HepG2 (cell line): ENCODE measurements at regions not wholly inside any gene's neighbourhood (a gene's known extent, or its start where the extent isn't known, plus 50 kb on each side); places are given as distances from the start of the nearest gene placed in this dataset.

Experiments used
- ATAC-seq: fragments of 200-7000 bp; cut with Tn5 transposase; 3 replicates; pipeline ENCODE4 v1.9.1; 2020; ENCODE audit warnings: mild to moderate bottlenecking, moderate library complexity
- BruUV-seq: library from RNA; stranded (reverse); fragments of 400-500 nt; replicated peaks from 2 replicates; lab custom pipeline; 2021; lab: Mats Ljungman, UMichigan
- CTCF ChIA-PET: fragments of 300-600 bp; formaldehyde crosslinking; extraction: SDS; loops from one replicate; lab custom pipeline; 2021; ENCODE audit warnings: low total read pairs, inconsistent platforms, low intra/inter-chr PET ratio; lab: Yijun Ruan, JAX
- POLR2A ChIA-PET: fragments of 350-600 bp; sonication (Branson Sonifier 250); formaldehyde crosslinking; loops from one replicate; lab custom pipeline; 2020; ENCODE audit warnings: antibody characterized with exemption, inconsistent platforms; lab: Yijun Ruan, JAX
- DNase-seq: peaks from one replicate; pipeline ENCODE4 v3.0.0-alpha.2; 2015; ENCODE audit warnings: low spot score
- FAIRE-seq: peaks from 3 replicates; lab custom pipeline; 2011; peaks lifted over from hg19 to GRCh38; lab: Jason Lieb, UNC
- H2AFZ ChIP-seq: one replicate; pipeline ENCODE4 v1.6.1; 2011; ENCODE audit warnings: low read length, inconsistent platforms
- H3K27ac ChIP-seq: fragments of 300-600 bp; 3 replicates; pipeline ENCODE4 v1.8.0; 2011; ENCODE audit warnings: mixed run types, mild to moderate bottlenecking, mixed read lengths, low read length, inconsistent platforms; ENCODE audit not compliant: insufficient read depth; ENCODE audit errors: extremely low read length
- H3K27me3 ChIP-seq, 2 experiments: fragments of 200-600 bp in 1 of 2; 2 replicates in 1 of 2; 3 replicates in 1 of 2; pipeline versions ENCODE4 v1.6.0 to v1.8.0; 2011; ENCODE audit warnings: low read length in 2 of 2, mild to moderate bottlenecking in 2 of 2, moderate library complexity in 2 of 2, inconsistent platforms in 1 of 2; ENCODE audit not compliant: insufficient read depth in 2 of 2, control insufficient read depth in 1 of 2
- H3K36me3 ChIP-seq, 2 experiments: fragments of 200-600 bp in 1 of 2; replicated peaks in 1 of 2; 2 replicates in 1 of 2; 3 replicates in 1 of 2; pipeline versions ENCODE4 v1.5.1 to v1.8.0; 2011; ENCODE audit warnings: low read length in 2 of 2, inconsistent platforms in 1 of 2; ENCODE audit not compliant: insufficient read depth in 2 of 2, control insufficient read depth in 1 of 2
- H3K4me1 ChIP-seq: 2 replicates; pipeline ENCODE4 v1.5.1; 2012; ENCODE audit warnings: low read length, inconsistent platforms; ENCODE audit not compliant: insufficient read depth
- H3K4me2 ChIP-seq: 2 replicates; pipeline ENCODE4 v1.6.0; 2011; ENCODE audit warnings: low read depth, low read length, inconsistent platforms
- H3K4me3 ChIP-seq, 3 experiments: fragments of 200-600 bp in 1 of 3; sonication (generic), shearing (Covaris generic) in 1 of 3; replicated peaks in 1 of 3; 2 replicates each; pipeline ENCODE4 v1.5.1; 2011 to 2016; ENCODE audit warnings: low read length in 3 of 3, inconsistent platforms in 2 of 3, low read depth in 2 of 3, mild to moderate bottlenecking in 2 of 3, control low read depth in 1 of 3, mixed read lengths in 1 of 3; ENCODE audit not compliant: insufficient read depth in 1 of 3
- H3K79me2 ChIP-seq: one replicate; pipeline ENCODE4 v1.6.1; 2011; ENCODE audit warnings: low read length, inconsistent platforms; ENCODE audit not compliant: insufficient read depth
- H3K9ac ChIP-seq: 2 replicates; pipeline ENCODE4 v1.6.0; 2011; ENCODE audit warnings: mild to moderate bottlenecking, low read depth, low read length, inconsistent platforms; ENCODE audit not compliant: insufficient read depth
- H3K9me3 ChIP-seq: 2 replicates; pipeline ENCODE4 v1.5.1; 2012; ENCODE audit warnings: mild to moderate bottlenecking, low read length
- H4K20me1 ChIP-seq: 2 replicates; pipeline ENCODE4 v1.6.0; 2011; ENCODE audit warnings: inconsistent platforms, mild to moderate bottlenecking, low read length, moderate library complexity; ENCODE audit not compliant: insufficient read depth
- AKAP8 ChIP-seq: sonication (generic); formaldehyde crosslinking; IDR thresholded peaks from 2 replicates; pipeline ENCODE4 v1.5.1; 2020; ENCODE audit warnings: mild to moderate bottlenecking, missing genetic modification reagents
- ELF4 ChIP-seq: sonication (generic); formaldehyde crosslinking; IDR thresholded peaks from 2 replicates; pipeline ENCODE4 v1.5.0; 2020; ENCODE audit warnings: missing genetic modification reagents, mild to moderate bottlenecking, moderate library complexity, borderline replicate concordance
- FOXA3 ChIP-seq: IDR thresholded peaks from 2 replicates; pipeline ENCODE4 v1.6.1; 2016; ENCODE audit warnings: missing genetic modification reagents, missing compliant biosample characterization
- MEIS1 ChIP-seq: sonication (generic); formaldehyde crosslinking; IDR thresholded peaks from 2 replicates; pipeline ENCODE4 v1.9.0; 2021; ENCODE audit warnings: mild to moderate bottlenecking, missing genetic modification reagents, moderate library complexity, borderline replicate concordance
- MLLT10 ChIP-seq: sonication (generic); formaldehyde crosslinking; IDR thresholded peaks from 2 replicates; pipeline ENCODE4 v1.4.0; 2020; ENCODE audit warnings: missing genetic modification reagents
- NBN ChIP-seq: fragments of 450-650 bp; conservative IDR thresholded peaks from 2 replicates; pipeline ENCODE4 v1.6.1; 2017
- NCOR1 ChIP-seq: fragments of 200-600 bp; sonication (generic); IDR thresholded peaks from 2 replicates; pipeline ENCODE4 v1.7.0; 2017; ENCODE audit warnings: antibody characterized with exemption, low read length, borderline replicate concordance
- ZNF510 ChIP-seq: sonication (generic); formaldehyde crosslinking; IDR thresholded peaks from 2 replicates; pipeline ENCODE4 v1.4.0; 2020; ENCODE audit warnings: low read depth, mild to moderate bottlenecking, missing genetic modification reagents
- ZNF747 ChIP-seq: sonication (generic); formaldehyde crosslinking; IDR thresholded peaks from 2 replicates; pipeline ENCODE4 v1.8.1; 2023; ENCODE audit warnings: missing genetic modification reagents, mild to moderate bottlenecking, borderline replicate concordance
- WGBS: methylation state at CpG from one replicate; pipeline ENCODE4 v1.1.6; 2017; ENCODE audit warnings: low lambda C conversion rate; 5-methylcytosine and 5-hydroxymethylcytosine counted together
- in situ Hi-C: cut with HindIII; loops from 2 replicates; pipeline ENCODE4 v1.10.0; 2017; ENCODE audit warnings: low pct_unique_long_range_greater_than_20kb; ENCODE audit not compliant: extremely low pct_ligation_motif_present
- intact Hi-C: fragments of 100-400 bp; cut with micrococcal nuclease; formaldehyde crosslinking; loops from one replicate; pipeline ENCODE4 v1.10.0; 2022; ENCODE audit not compliant: unreplicated experiment
- TF ChIP-seq, protein P1 (sequence below): sonication (generic); formaldehyde crosslinking; IDR thresholded peaks from 2 replicates; pipeline ENCODE4 v1.8.1; 2023; ENCODE audit warnings: missing genetic modification reagents, mild to moderate bottlenecking, borderline replicate concordance
- TF ChIP-seq, protein P2 (sequence below): sonication (generic); formaldehyde crosslinking; IDR thresholded peaks from 2 replicates; pipeline ENCODE4 v1.5.0; 2020; ENCODE audit warnings: mild to moderate bottlenecking, missing genetic modification reagents, borderline replicate concordance
- TF ChIP-seq, protein P3 (sequence below): conservative IDR thresholded peaks from 2 replicates; pipeline ENCODE4 v1.6.1; 2018; ENCODE audit warnings: missing genetic modification reagents
- TF ChIP-seq, protein P4 (sequence below): sonication (generic); formaldehyde crosslinking; conservative IDR thresholded peaks from 2 replicates; pipeline ENCODE4 v1.4.0; 2020; ENCODE audit warnings: missing genetic modification reagents

DNA sequence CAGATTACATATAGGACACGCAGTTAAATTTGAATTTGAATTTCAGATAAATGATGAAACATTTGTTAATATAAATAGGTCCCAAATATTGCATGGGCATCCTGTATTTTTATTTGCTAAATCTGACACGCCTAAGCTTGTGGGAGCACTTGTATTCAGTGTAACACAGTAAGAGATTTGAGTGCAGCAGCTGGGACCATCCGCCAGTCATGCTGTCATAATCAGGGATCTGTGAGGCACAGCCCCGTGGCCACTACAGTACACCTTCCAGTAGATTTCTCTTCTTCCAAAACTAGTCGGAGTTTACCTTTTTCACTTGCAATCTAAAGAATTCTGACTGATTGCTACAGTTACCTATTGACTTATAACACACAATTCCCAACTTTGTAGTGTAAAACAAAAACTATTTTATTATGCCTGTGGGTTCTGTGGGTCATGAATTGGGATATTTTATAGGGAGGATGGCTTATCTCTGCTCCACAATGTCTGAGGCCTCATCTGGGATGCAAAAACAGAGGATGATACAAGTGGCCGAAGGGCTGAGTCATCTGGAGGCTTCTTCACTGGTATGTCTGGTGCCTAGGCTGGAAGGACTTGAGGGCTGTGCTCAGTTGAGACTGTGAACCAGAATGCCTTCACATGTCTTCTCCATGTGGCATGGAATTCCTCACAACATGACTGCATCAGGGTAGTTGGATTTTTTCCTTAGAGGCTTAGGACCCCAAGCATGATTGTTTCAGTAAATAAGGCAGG is 74.1 kb downstream of the PRSS23 start:
- no peaks in the 10 kb centered on the region for H4K20me1 ChIP-seq
- intact Hi-C loops, result no loop called here
- BruUV-seq, result no TSS peak
- TF ChIP-seq MLLT10 (CRISPR knock-in tag) (no peak), AKAP8 (CRISPR knock-in tag) (no peak), NBN (no peak), MEIS1 (CRISPR knock-in tag) (no peak), ZNF510 (no peak), ELF4 (CRISPR knock-in tag) (no peak), NCOR1 (no peak), FOXA3 (CRISPR knock-in tag) (no peak), ZNF747 (no peak)
- TF ChIP-seq, protein P1, sequence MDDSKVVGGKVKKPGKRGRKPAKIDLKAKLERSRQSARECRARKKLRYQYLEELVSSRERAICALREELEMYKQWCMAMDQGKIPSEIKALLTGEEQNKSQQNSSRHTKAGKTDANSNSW, result no peak
- TF ChIP-seq, protein P2, sequence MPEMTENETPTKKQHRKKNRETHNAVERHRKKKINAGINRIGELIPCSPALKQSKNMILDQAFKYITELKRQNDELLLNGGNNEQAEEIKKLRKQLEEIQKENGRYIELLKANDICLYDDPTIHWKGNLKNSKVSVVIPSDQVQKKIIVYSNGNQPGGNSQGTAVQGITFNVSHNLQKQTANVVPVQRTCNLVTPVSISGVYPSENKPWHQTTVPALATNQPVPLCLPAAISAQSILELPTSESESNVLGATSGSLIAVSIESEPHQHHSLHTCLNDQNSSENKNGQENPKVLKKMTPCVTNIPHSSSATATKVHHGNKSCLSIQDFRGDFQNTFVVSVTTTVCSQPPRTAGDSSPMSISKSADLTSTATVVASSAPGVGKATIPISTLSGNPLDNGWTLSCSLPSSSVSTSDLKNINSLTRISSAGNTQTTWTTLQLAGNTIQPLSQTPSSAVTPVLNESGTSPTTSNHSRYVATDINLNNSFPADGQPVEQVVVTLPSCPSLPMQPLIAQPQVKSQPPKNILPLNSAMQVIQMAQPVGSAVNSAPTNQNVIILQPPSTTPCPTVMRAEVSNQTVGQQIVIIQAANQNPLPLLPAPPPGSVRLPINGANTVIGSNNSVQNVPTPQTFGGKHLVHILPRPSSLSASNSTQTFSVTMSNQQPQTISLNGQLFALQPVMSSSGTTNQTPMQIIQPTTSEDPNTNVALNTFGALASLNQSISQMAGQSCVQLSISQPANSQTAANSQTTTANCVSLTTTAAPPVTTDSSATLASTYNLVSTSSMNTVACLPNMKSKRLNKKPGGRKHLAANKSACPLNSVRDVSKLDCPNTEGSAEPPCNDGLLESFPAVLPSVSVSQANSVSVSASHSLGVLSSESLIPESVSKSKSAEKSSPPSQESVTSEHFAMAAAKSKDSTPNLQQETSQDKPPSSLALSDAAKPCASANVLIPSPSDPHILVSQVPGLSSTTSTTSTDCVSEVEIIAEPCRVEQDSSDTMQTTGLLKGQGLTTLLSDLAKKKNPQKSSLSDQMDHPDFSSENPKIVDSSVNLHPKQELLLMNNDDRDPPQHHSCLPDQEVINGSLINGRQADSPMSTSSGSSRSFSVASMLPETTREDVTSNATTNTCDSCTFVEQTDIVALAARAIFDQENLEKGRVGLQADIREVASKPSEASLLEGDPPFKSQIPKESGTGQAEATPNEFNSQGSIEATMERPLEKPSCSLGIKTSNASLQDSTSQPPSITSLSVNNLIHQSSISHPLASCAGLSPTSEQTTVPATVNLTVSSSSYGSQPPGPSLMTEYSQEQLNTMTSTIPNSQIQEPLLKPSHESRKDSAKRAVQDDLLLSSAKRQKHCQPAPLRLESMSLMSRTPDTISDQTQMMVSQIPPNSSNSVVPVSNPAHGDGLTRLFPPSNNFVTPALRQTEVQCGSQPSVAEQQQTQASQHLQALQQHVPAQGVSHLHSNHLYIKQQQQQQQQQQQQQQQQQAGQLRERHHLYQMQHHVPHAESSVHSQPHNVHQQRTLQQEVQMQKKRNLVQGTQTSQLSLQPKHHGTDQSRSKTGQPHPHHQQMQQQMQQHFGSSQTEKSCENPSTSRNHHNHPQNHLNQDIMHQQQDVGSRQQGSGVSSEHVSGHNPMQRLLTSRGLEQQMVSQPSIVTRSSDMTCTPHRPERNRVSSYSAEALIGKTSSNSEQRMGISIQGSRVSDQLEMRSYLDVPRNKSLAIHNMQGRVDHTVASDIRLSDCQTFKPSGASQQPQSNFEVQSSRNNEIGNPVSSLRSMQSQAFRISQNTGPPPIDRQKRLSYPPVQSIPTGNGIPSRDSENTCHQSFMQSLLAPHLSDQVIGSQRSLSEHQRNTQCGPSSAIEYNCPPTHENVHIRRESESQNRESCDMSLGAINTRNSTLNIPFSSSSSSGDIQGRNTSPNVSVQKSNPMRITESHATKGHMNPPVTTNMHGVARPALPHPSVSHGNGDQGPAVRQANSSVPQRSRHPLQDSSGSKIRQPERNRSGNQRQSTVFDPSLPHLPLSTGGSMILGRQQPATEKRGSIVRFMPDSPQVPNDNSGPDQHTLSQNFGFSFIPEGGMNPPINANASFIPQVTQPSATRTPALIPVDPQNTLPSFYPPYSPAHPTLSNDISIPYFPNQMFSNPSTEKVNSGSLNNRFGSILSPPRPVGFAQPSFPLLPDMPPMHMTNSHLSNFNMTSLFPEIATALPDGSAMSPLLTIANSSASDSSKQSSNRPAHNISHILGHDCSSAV (CRISPR knock-in tag), result no peak
- TF ChIP-seq, protein P3, sequence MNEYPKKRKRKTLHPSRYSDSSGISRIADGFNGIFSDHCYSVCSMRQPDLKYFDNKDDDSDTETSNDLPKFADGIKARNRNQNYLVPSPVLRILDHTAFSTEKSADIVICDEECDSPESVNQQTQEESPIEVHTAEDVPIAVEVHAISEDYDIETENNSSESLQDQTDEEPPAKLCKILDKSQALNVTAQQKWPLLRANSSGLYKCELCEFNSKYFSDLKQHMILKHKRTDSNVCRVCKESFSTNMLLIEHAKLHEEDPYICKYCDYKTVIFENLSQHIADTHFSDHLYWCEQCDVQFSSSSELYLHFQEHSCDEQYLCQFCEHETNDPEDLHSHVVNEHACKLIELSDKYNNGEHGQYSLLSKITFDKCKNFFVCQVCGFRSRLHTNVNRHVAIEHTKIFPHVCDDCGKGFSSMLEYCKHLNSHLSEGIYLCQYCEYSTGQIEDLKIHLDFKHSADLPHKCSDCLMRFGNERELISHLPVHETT (CRISPR knock-in tag), result no peak
- TF ChIP-seq, protein P4, sequence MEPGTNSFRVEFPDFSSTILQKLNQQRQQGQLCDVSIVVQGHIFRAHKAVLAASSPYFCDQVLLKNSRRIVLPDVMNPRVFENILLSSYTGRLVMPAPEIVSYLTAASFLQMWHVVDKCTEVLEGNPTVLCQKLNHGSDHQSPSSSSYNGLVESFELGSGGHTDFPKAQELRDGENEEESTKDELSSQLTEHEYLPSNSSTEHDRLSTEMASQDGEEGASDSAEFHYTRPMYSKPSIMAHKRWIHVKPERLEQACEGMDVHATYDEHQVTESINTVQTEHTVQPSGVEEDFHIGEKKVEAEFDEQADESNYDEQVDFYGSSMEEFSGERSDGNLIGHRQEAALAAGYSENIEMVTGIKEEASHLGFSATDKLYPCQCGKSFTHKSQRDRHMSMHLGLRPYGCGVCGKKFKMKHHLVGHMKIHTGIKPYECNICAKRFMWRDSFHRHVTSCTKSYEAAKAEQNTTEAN (CRISPR knock-in tag), result no peak

More for the DNA sequence above, 74.1 kb downstream of the PRSS23 start:
- no peak overlapping the region for H3K4me3 ChIP-seq
- H3K27ac ChIP-seq, result no peak overlapping the region
- H3K36me3 ChIP-seq, result no peaks in the 10 kb centered on the region
- H3K79me2 ChIP-seq, result no peaks in the 10 kb centered on the region
- no peak overlapping the region for H2AFZ ChIP-seq
- no peak overlapping the region for H3K9ac ChIP-seq
- in situ Hi-C loops, result loop anchor here (5.0 kb wide), 2 partner anchors 48 to 548 kb away; no protein-coding TSS in a partner anchor
- peaks cover 0 to 5% of the 10 kb centered on the region in 2 experiments; a peak in 3 of 5 replicates for H3K27me3 ChIP-seq
- ChIA-PET POLR2A (no interaction called here), CTCF (no interaction called here)
- H3K9me3 ChIP-seq, result no peaks in the 10 kb centered on the region
- no peak for FAIRE-seq
- no peaks in the 10 kb centered on the region for H3K4me1 ChIP-seq
- no peak overlapping the region for H3K4me2 ChIP-seq
- DNase-seq, result no peak
- ATAC-seq, result no peak
- WGBS, result 4% methylated on average over 6 of the region's 6 CpGs
